ENCODE measurements at regions not wholly inside any gene's neighbourhood (a gene's known extent, or its start where the extent isn't known, plus 50 kb on each side); places are given as distances from the start of the nearest gene placed in this dataset.

DNA sequence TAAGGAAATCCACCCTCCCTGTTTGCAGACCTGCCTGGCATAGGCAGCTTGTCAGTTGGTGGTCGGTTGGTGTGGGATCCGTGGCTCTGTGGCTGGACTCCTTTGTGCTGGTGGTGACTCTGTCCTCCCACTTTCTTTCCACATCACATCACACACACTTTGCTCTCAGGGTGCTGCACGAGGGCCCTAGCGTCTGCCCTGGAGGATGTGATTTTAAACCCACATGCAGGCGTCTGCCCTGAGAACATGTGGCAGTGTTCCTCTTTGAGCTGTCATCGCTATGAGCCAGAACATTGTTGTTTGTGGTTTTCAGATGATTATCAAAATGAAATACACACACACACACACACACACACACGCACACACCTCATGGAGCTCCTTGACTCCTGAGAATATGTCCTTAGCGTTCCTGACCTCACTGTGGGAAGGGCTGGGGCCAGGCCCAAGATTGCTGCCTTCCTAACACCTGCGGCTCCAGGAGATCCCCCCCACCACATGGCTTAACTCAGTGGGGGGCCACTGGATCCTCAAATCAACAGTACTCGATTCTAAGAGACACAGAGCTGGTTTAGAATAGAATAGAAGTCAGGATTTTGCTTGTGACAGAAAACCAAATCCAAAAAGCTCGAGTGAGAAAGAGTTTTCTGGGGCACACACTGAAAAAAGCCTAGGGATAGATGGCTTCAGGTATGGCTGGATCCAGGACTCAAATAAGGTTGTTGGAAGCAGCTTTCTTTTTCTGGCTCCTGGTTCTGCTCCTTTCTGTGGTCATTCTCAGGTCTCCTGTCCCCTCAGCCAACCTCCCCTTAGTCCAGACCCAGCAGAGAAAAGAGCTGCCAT, 54.8 kb downstream of the RTP5 start:
- FAIRE-seq: no peak

DNA sequence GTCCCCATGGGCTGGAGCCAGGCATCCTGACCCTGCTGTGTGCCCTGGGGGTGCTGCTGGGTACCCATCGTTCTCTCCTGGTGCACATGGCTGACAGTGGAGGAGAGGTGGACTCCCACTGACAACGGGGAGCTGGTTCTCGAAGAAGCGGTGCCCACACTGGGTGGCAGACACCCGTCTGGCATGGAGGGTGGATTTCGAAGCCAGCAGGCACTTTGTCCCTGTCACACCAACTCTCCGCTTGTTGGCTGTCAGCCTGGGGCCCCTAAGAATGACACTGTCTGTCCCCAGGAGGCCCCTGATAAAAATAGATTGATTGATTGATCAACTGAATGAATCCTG, 55.4 kb downstream of the RTP5 start:
- no peak for FAIRE-seq

DNA sequence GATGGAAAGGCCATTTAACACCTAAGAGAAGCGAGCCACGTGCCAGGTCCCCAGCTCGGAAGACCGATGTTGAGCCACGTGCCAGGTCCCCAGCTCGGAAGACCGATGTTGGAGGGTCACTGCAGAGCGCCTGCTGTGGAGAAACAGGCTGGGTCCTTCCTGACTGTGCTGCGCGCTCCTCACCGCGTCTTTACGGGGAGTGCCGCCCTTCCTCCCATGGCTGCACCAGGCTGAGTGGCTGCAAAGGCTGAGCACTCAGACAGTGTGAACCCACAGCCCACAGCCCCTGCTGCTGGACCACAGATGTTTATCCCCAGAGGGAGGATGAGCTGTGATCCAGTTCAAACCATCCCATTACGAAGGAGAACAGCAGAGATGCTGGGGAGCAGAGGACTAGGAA, 55.7 kb downstream of the RTP5 start:
- FAIRE-seq: no peak

DNA sequence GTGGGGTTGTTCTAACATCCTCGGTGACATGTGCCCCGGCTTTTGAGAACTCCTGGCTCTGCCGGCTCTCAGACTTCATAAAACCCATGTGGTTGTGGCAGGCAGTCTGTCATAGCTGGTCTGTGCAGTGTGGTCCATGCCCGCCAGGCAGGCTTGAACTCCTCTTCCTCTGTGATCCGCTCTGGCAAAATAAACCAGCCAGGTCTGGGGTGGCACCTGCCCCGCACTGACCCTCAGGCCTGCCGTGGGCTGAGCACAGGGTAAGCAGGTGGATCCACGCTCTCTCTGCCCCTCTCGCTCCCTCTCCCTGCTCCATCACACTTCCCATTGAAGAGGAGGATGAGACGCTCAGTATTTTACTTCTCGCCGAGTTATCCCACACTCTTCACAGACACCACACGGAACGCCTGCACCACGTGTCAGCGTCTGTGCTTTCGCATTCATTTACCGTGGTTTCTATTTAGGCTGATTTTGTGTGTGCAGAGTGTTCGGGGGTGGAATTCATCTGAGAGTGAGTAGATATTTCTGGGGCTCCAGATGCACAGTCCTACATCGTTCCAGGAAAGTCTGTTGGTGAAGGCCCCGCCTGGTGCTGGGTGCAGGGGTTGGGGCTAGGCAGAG, 56.4 kb downstream of the RTP5 start:
- no peak for FAIRE-seq

DNA sequence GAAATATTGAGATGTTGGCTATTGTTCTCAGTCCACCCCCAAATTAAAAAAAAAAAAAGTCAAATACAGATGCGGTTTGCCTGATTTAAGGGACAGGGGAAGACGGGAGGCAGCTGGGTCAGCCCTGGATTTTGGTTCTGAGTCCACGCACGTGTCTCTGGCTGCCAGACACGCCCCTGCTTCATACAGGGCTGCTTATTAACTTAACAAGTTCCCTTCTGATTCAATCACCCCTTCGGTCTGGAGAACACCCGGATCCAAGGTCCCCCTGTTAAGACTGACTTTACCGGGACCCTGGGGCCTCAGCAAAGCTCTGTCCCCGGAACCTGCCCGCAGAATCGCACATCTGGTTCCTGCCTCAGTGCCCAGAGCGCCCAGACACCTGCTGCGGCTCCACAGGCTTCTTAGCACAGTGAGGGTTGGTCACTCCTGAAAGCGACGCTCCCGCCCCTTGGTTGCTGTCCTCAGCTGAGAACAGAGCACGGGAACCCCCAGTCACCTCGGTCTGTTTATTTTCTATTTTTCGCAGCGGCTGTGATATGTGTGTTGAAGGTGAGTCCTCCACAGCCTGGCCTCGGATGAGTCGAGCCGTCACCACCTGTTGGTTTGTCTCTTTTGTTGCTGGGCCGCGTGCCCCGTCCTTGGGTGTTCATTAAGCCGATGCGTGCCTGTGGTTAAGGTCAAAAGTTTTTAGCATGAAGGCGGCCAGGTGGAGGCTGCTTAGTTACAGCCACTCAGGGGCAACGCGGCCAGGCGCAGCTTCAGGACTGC, 57.2 kb downstream of the RTP5 start:
- FAIRE-seq: no peak

DNA sequence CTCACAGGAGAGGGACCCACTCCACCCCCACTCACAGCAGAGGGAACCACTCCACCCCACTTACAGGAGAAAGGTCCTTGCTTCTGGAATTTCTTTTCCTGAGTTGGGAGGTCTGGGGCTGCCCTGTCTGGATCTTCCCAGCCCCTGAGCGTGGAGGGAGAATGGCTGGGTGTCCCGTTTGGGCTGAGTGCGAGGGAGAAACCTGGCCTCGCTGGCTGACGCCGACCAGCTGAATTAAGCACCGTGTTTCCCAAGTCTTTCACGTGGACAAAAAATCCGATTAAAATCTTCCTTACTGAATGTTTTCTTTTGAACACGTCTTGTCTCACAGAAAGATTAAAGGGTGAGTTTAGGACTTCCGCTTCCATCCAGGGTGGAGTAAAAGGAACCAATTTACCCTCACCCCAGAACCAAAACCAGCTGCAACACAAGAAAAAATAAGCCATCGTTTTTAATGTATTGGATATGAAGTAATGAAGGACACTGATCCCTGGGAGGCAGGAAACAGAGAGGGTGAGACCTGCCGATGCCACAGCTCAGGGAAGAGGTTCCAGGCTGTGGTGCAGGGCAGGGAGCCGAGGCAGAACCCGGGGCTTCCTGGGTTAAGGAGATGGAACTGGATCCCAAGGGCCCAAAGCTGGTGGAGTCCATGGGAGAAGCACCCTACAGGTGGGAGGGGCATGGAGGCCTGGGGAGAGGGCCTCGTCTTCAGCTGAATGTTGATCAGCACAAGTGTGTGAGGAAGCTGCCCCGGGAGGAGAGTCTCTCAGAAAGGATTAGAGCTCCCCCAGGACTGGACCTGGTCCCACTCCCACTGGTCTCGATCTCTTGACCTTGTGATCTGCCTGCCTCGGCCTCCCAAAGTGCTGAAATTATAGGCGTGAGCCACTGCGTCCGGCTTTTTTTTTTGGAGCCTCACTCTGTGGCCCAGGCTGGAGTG, 60.3 kb downstream of the RTP5 start:
- FAIRE-seq: no peak

DNA sequence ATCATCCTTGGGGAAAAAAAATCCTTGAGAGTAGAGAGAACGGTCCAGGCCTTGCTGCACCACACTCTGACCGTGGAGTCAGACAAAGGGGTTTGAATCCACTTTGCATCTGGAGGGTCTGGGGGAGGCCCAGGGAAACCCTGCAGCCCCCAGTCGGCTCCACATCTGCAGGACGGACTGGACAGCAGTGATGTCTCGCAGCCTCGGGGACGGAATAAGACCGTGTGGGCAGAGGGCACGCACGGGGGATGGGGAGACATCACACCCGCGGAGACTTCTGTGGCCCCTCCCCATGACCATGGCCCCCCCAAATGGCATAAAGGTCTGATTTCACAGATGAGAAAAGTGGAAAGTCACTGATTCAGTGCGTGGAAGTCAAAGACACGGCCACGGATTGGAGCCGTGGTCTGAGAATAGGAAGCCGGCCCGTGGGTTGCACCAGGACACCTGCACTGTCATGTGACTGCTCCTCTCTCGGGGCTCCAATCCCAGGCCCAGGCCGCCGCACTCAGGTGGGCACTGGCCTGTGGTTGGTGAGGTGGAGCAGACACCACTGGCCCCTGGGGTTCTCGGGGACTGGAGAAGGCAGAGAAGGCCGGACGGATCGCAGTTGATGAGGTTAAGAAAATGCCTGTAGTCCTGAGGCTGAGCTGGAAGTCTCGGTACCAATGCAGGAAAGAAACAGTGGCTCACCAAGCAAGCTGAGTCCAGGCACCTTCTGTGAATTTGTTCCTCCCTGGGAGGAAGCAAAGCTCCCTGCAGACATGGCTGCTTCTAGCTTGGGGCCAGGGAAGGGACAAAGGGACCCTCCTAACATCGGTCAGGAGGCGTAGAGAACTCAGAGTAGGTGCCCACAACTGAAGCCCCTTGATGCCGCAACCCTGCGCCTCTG, 61.8 kb downstream of the RTP5 start:
- FAIRE-seq: no peak

DNA sequence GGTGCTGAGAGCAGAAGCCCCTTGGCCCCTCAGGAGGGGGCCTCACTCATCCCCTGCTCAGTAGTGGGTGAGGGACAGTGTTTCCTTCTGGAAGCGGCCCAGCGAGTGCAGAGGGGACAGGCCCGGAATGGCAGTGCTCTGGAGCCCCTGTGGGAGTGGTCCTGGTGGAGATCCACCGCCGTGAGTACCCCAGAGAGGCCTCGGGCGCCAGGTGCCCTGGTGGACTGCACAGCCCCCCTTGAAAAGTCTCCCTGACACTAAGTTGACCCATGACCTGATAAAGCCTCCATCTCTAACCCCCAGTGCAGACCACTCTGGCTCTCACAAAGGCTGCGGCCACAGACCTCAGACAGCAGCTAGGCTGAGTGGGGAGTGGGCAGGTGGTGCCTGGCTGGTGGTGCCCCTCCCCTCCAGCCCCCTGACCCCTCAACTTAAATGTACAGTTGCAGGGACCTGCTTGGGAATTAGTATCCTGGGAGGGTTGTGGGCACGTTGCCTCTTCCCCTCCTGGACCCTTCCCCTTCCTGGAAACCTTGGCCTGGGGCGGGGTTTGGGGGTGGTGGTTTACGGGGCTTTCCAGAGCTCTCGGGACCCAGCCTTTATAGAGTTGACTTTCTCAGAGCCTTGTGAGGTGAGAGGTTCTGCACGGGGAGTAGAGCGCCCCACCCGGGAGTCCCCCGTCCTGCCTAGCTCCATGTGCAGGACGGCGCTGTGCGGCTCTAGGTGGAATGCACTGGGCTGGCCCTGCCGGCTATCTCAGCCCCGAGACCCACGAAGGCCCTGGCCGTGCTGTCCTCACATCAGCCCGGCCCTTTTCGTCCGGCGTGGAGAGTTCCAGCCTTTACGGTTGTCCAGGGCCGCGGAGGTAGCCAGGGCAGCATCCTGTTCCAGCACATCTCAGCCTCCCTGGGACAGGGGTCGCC, 62.7 kb downstream of the RTP5 start:
- no peak for FAIRE-seq

DNA sequence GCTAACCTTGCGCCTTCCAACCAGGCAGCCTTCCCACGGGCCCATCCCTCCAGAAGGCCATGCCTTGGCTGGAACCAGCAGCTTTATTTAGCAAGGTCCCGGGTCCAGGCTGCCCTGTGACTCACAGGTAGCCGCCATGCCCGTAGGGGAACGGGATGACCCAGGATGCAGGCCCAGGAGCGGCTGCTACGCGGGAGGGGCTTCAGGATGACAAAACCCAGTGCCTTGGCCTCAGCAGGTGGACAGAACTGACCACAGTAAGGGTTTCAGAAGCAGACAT, 63.3 kb downstream of the RTP5 start:
- no peak for FAIRE-seq

DNA sequence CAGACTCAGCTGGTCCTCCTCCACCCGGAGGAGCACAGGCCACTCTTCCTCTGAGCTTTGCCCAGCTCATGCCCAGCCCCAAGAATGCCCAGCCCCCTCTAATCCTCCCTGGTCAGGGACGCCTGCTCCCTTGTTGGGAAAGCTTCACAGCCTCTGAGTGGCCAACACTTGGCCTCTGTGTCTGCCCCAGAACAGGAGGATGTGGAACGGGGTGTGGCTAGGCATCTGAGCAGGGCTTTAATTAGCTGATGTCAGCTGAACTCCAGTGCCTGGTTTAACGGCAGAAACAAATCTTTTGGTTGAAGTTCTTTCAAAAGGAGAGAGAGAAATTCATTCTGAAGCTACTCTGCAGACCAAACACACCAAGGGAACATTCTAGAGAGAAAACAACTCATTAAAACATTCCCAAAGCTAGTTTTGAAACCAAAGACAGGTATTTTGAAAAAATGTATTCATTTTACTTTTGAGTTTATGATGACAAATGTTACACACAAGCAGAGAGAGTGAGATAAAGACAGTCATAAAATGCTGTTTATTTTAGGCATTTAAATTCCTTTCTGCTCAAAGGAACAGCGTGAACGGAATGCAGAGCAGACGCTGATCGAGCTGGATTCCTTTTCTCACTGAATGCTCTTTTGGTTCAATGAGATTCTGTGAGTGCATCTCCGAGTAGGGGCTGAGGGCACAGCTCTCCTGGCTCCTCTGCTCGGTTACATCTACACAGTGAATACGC, 63.8 kb downstream of the RTP5 start:
- no peak for FAIRE-seq

DNA sequence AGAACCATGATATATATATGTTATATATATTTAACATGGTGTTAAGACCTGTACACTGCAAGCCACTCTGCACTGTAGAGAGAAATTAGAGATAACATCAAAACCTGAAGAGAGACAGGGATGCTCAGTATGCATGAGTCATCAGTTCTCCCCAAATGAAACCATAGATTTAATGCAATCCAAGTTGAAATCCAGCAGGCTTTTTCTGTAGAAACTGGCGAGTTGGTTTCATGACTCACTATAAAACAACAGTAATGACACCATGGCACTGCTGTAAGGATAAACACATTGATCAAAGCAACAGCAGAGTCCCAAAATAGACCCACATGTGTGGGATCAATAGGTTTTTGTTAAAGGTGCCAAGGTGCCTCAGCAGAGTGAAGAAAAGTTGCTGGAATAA, 65.8 kb downstream of the RTP5 start:
- no peak for FAIRE-seq

DNA sequence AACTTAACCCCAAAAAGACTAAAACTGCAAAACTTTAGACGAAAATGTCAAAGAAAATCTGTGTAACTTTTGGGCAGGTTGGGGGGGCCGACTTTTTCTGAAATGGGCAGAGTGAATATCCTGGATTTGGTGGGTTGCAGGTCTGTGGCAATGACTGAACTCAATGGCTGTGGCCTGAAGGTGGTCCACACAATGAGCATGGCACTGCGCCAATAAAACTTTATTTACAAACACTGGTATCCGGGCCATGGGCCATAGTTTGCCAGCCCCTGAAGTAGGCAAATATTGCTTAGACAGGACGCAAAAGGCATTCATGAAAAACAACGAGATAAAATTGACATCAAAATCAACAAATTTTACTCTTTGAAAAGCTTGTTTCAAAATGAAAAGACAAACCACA, 66.2 kb downstream of the RTP5 start:
- FAIRE-seq: no peak

DNA sequence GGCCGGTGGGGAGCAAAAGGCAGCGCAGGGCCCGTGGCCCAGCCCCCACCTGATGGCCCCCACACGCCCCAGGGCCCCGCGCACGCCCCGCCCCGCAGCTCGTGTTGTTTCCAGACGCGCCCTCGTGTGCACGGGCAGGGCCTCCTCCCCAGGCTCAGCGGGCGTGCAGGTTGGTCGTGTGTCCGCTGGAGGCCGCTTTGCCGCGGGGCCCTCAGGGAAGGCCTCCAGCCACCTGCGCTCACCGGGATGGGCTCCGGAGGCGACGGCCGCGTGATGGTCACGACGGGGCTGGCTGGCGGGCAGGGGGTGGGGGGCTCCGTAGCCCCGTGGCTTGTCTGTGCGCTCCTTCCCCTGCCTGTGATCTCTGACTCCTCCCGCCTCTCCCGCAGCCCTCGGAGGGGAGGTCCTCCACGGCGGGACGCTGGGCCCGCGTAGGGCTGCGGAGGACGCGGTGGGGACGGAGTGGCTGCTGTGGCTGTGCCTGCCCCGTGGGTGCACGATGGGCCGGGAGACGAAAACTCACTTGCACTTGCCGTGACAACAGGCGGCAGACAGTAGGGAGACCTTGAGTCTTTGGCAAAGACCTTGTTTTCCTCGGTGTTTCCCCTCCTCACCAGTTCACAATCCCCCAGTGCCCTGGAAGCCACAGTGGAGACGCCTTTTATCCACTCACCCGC, 67.1 kb downstream of the RTP5 start:
- no peak for FAIRE-seq

DNA sequence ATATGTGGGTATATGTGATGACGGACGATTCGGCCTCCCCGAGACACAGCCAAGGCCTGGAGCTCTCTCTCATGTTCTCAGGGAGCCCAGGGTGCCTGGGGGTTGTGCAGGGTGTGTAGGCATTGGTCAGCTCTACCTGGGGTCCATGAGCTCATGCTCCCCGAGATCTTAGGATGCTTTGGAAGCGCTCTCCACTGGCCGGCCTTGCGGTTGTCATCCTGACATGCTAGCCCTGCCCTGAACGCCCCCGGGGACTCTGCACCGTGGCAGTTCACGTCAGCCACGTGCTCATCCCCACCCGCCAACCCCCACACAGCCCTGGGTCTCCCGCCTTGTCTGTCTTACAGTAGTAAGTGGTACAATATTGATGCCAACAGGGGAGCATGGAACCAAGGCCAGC, 67.8 kb downstream of the RTP5 start:
- no peak for FAIRE-seq

DNA sequence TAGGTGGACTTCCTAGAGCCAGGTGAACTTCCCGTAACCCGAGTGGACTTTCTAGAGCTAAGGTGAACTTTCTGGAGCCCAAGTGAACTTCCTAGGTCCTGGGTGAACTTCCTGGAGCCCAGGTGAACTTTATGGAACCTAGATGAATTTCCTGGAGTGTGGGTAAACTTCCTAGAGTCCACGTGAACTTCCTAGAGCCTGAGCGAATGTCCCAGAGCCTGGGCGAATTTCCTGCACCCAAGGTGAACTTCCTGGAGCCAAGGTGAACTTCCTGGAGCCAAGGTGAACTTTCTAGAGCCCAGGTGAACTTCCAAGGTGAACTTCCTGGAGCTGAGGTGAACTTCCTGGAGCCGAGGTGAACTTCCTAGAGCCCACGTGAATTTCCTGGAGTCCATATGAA, 70.0 kb downstream of the RTP5 start:
- no peak for FAIRE-seq

DNA sequence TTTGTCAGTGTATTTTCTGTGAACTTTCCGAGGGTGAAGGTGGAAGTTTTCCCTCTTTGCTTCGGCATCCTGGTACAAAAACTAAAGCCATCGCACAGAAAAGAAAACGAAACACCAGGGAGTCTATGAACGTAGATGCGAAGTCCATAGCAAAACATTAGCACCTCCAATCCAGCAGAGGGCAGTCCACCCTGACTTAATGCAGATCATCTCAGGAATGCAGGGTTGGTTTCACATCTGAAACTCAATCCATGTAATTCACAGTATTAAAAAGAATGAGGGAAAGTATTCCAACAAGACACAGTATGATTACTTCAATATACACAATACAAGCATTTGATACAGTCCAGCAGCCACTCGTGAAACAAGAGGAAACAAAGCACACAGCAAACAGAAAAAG, 70.8 kb downstream of the RTP5 start:
- FAIRE-seq: no peak

DNA sequence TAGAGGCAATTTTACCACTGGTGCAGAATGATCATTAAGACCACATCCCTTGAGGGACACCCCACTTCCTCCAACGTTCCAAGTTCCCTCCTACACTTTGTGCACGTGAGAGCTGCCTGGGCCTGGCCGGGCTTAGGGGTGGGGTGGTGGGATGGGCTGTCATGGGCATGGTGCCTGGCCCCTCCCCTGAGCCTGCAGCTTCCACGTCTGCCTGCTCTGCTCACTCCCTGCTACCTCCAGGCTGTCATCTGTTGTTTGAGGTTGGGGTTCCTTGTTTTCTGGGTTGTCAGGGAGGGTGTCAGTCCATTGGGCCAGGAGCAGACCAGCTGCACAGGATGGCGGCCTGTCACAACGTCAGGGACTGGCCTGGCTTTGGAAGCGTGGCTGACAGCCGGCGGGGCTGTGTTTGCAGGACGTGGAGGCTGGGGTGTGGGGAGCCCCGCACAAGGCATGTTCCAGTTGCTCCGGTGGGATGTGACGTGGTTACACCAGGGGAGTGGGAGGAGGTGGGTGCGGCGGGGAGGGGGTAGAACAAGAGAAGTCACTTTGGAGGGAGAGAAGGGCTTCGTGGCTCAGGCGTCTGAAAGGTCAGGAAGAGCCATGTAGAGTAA, 72.3 kb downstream of the RTP5 start:
- FAIRE-seq: no peak

DNA sequence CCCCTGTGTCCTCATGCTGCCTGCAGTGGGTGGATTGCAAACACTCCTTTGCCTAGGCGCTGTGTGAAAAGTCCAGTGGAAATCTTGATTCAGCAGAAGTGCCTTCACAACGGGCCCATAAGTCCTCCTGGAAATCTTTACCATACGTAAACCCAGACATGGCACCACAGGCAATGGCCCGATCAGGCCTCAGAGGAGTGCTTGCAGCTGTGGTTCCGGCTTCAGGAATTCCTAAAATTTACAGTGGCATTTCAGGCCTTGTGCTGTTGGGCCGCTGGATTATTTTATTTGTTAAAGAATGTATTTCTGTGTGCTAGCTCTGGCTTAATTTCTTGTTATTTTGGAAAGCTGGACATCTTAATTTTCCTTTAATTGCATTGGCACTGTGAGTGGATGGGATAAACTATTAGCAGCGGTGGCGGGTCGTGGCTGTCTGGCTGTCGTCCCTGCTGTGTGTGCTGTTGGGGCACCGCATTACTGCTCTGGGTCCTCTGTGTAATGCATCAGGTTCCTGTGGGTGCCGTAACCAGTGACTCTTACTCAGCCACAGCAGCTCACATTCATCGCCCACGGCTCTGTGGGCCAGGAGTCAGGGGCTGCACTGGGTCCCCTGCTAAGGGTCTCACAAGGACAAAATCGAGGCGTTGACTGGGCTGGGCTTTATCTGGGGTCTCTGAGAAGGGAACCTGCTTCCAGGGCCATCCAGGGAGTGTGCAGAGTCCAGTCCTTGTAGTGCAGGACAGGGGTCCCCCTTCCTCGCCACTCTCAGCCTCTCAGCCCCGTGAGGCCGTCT, 73.1 kb downstream of the RTP5 start:
- no peak for FAIRE-seq

All from TTC549 (cell line).